Testis (tissue), 2 donors: ENCODE measurements at regions not wholly inside any gene's neighbourhood (a gene's known extent, or its start where the extent isn't known, plus 50 kb on each side); places are given as distances from the start of the nearest gene placed in this dataset.

Experiments used
- POLR2A ChIP-seq: fragments of 450-650 bp; IDR thresholded peaks from one replicate; pipeline ENCODE4 v1.6.1; 2017; ENCODE audit warnings: antibody characterized with exemption, mild to moderate bottlenecking, moderate library complexity
- TF ChIP-seq, protein P1 (sequence below), 3 experiments: fragments of 450-650 bp in 2 of 3; fragments of 200-600 bp in 1 of 3; sonication (generic) in 1 of 3; IDR thresholded peaks; one replicate each; pipeline ENCODE4 v1.5.1; 2016 to 2019; ENCODE audit warnings: antibody characterized with exemption in 3 of 3, mild to moderate bottlenecking in 2 of 3, moderate library complexity in 1 of 3

DNA sequence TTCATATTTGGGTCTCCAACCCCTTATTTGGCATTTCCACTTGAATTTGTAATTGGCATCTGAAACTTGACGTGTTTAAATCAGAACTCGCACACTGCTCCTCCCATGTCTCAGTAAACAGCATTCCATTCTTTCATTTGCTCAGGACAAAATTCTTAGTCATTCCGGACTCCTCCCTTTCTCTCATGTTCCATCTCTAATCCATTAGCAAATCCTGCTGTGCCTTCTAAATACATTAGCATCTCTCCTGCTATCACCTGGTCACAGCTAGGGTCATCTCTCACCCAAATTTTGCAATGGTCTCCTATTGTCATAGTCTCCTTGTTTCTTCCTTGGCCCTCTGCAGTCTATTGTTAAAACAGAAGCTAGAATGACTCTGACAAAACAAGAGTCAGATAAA is 119.9 kb upstream of the CADPS start:
- TF ChIP-seq, protein P1, sequence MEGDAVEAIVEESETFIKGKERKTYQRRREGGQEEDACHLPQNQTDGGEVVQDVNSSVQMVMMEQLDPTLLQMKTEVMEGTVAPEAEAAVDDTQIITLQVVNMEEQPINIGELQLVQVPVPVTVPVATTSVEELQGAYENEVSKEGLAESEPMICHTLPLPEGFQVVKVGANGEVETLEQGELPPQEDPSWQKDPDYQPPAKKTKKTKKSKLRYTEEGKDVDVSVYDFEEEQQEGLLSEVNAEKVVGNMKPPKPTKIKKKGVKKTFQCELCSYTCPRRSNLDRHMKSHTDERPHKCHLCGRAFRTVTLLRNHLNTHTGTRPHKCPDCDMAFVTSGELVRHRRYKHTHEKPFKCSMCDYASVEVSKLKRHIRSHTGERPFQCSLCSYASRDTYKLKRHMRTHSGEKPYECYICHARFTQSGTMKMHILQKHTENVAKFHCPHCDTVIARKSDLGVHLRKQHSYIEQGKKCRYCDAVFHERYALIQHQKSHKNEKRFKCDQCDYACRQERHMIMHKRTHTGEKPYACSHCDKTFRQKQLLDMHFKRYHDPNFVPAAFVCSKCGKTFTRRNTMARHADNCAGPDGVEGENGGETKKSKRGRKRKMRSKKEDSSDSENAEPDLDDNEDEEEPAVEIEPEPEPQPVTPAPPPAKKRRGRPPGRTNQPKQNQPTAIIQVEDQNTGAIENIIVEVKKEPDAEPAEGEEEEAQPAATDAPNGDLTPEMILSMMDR (IDR thresholded peaks at IDR 0.05) = no peak
- TF ChIP-seq POLR2A = no peak
